ENCODE measurements at regions not wholly inside any gene's neighbourhood (a gene's known extent, or its start where the extent isn't known, plus 50 kb on each side); places are given as distances from the start of the nearest gene placed in this dataset.

DNA sequence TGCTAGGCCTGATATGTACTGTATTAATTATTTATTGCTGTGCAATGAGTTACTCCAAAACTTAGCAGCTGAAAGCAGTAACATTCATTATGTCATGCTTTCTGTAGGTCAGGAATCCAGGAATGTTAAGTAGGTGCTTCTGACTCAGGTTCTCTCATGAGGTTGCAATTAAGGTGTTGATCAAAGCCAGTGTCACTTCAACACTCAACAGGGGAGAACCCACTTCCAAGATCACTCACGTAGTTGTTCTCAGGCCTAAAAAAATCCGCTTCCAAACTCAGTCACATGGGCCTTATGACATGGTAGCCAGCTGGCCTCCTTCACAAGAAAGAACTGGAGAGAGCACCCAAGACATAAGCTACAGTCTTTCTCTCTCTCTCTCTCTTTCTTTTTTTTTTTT, 211.1 kb upstream of the NBEA start:
- TF ChIP-seq, protein P1, sequence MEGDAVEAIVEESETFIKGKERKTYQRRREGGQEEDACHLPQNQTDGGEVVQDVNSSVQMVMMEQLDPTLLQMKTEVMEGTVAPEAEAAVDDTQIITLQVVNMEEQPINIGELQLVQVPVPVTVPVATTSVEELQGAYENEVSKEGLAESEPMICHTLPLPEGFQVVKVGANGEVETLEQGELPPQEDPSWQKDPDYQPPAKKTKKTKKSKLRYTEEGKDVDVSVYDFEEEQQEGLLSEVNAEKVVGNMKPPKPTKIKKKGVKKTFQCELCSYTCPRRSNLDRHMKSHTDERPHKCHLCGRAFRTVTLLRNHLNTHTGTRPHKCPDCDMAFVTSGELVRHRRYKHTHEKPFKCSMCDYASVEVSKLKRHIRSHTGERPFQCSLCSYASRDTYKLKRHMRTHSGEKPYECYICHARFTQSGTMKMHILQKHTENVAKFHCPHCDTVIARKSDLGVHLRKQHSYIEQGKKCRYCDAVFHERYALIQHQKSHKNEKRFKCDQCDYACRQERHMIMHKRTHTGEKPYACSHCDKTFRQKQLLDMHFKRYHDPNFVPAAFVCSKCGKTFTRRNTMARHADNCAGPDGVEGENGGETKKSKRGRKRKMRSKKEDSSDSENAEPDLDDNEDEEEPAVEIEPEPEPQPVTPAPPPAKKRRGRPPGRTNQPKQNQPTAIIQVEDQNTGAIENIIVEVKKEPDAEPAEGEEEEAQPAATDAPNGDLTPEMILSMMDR (conservative IDR thresholded peaks at IDR 0.05): no peak
- TF ChIP-seq EZH2 (IDR thresholded peaks at IDR 0.05; ENCODE audit: low read depth): no peak
